ENCODE measurements at regions not wholly inside any gene's neighbourhood (a gene's known extent, or its start where the extent isn't known, plus 50 kb on each side); places are given as distances from the start of the nearest gene placed in this dataset.

- CTCF ChIA-PET = no interaction called here
- no peak overlapping the region for H3K4me3 Mint-ChIP-seq
- no peaks in the 10 kb centered on the region for H3K27me3 Mint-ChIP-seq
- DNase-seq (no peak), ATAC-seq (no peak)
- H3K4me1 Mint-ChIP-seq = no peaks in the 10 kb centered on the region
- no peak overlapping the region for H3K27ac Mint-ChIP-seq
- no peaks in the 10 kb centered on the region for H3K36me3 Mint-ChIP-seq
- H3K9me3 Mint-ChIP-seq (ENCODE audit: low read depth) = no peaks in the 10 kb centered on the region
These were observed 414.9 kb downstream of the PLCL1 start for GRCh38 chr2:198219292-198219691.

- ATAC-seq (no peak), DNase-seq (no peak)
- Mint-ChIP-seq H3K36me3 (no peaks in the 10 kb centered on the region), H3K4me1 (no peaks in the 10 kb centered on the region), H3K4me3 (no peak overlapping the region), H3K27ac (no peak overlapping the region), H3K27me3 (peaks cover 4% of the 10 kb centered on the region), H3K9me3 (ENCODE audit: low read depth) (no peaks in the 10 kb centered on the region)
- CTCF ChIA-PET = no interaction called here
These were observed 409.8 kb downstream of the PLCL1 start for GRCh38 chr2:198214114-198214596.

DNA sequence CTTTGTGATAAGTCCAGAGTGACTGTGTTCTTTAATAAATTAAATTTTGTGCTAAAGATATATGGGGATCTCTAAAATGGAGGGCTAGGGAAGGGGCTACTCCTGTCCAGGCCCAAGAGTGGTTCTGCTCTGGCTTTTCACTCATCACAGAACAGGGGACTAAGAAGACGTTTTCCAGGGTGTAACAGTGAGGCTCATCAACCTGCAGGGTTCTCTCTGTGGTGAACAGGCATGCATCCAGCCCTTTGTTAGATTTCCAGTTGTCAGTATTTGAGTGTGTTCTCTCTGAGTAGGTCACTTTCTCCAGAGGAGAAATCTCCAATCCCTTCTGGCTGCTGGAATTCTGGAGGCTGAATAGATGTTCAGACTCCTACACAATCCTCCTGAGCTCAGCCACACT is 408.9 kb downstream of the PLCL1 start:
- no peak overlapping the region for H3K4me3 Mint-ChIP-seq
- H3K4me1 Mint-ChIP-seq = no peaks in the 10 kb centered on the region
- CTCF ChIA-PET = no interaction called here
- no peaks in the 10 kb centered on the region for H3K36me3 Mint-ChIP-seq
- DNase-seq = no peak
- H3K27ac Mint-ChIP-seq = no peak overlapping the region
- no peaks in the 10 kb centered on the region for H3K9me3 Mint-ChIP-seq (ENCODE audit: low read depth)
- no peak for ATAC-seq
- H3K27me3 Mint-ChIP-seq = peaks cover 4% of the 10 kb centered on the region

- ATAC-seq = no peak
- Mint-ChIP-seq H3K9me3 (ENCODE audit: low read depth) (no peaks in the 10 kb centered on the region), H3K4me1 (no peaks in the 10 kb centered on the region), H3K36me3 (no peaks in the 10 kb centered on the region), H3K27ac (no peak overlapping the region), H3K27me3 (peaks cover 4% of the 10 kb centered on the region), H3K4me3 (no peak overlapping the region)
- no peak for DNase-seq
- CTCF ChIA-PET = no interaction called here
These were observed 407.3 kb downstream of the PLCL1 start for GRCh38 chr2:198211706-198212105.

- H3K9me3 Mint-ChIP-seq (ENCODE audit: low read depth) = no peaks in the 10 kb centered on the region
- no peaks in the 10 kb centered on the region for H3K36me3 Mint-ChIP-seq
- H3K4me1 Mint-ChIP-seq = no peaks in the 10 kb centered on the region
- no peak overlapping the region for H3K4me3 Mint-ChIP-seq
- ATAC-seq = no peak
- peaks cover 2% of the 10 kb centered on the region for H3K27me3 Mint-ChIP-seq
- CTCF ChIA-PET = no interaction called here
- H3K27ac Mint-ChIP-seq = no peak overlapping the region
- no peak for DNase-seq
These were observed 399.1 kb downstream of the PLCL1 start for GRCh38 chr2:198203336-198204069.
